Neuronal stem cell (in vitro differentiated cells): ENCODE measurements at regions not wholly inside any gene's neighbourhood (a gene's known extent, or its start where the extent isn't known, plus 50 kb on each side); places are given as distances from the start of the nearest gene placed in this dataset.

ENCODE experiments used
- DNase-seq: peaks from one replicate; pipeline ENCODE4 v3.0.0-alpha.2; 2013; ENCODE audit warnings: low spot score
- H2AFZ ChIP-seq: one replicate; pipeline ENCODE4 v1.6.1; 2013; ENCODE audit warnings: mild to moderate bottlenecking, low read length, inconsistent platforms
- H2AK5ac ChIP-seq: 2 replicates; pipeline ENCODE4 v1.6.1; 2013; ENCODE audit warnings: low read depth, mild to moderate bottlenecking, inconsistent platforms, low read length, moderate library complexity, mixed read lengths
- H2BK120ac ChIP-seq: 2 replicates; pipeline ENCODE4 v1.6.1; 2013; ENCODE audit warnings: low read depth, mild to moderate bottlenecking, inconsistent platforms, low read length, moderate library complexity, mixed read lengths
- H2BK12ac ChIP-seq: one replicate; pipeline ENCODE4 v1.6.1; 2013; ENCODE audit warnings: low read length, inconsistent platforms
- H2BK15ac ChIP-seq: 2 replicates; pipeline ENCODE4 v1.6.1; 2013; ENCODE audit warnings: mild to moderate bottlenecking, low read length, inconsistent platforms, mixed read lengths
- H2BK5ac ChIP-seq: one replicate; pipeline ENCODE4 v1.6.1; 2013; ENCODE audit warnings: inconsistent platforms, mild to moderate bottlenecking, low read length, moderate library complexity
- H3K14ac ChIP-seq: one replicate; pipeline ENCODE4 v1.6.1; 2013; ENCODE audit warnings: low read length, inconsistent platforms
- H3K18ac ChIP-seq: 2 replicates; pipeline ENCODE4 v1.6.1; 2013; ENCODE audit warnings: low read length, inconsistent platforms
- H3K23ac ChIP-seq: 2 replicates; pipeline ENCODE4 v1.6.1; 2013; ENCODE audit warnings: low read depth, mild to moderate bottlenecking, mixed read lengths, low read length, inconsistent platforms; ENCODE audit not compliant: poor library complexity
- H3K27ac ChIP-seq: replicated peaks from 3 replicates; pipeline ENCODE4 v1.5.1; 2013; ENCODE audit warnings: low read length, inconsistent platforms
- H3K27me3 ChIP-seq, 3 experiments: 2 replicates each; pipeline ENCODE4 v1.6.1; 2013; ENCODE audit warnings: low read length in 3 of 3, mild to moderate bottlenecking in 2 of 3, inconsistent platforms in 1 of 3, low read depth in 1 of 3, mixed read lengths in 1 of 3, moderate library complexity in 1 of 3; ENCODE audit not compliant: control insufficient read depth in 3 of 3, insufficient read depth in 3 of 3
- H3K36me3 ChIP-seq, 2 donors: replicated peaks in 1 of 2; 2 replicates each; pipeline ENCODE4 v1.6.1; 2013; ENCODE audit warnings: low read length in 2 of 2; ENCODE audit not compliant: control insufficient read depth in 2 of 2, insufficient read depth in 2 of 2
- H3K4ac ChIP-seq: 2 replicates; pipeline ENCODE4 v1.6.1; 2013; ENCODE audit warnings: inconsistent platforms, mild to moderate bottlenecking, low read length, moderate library complexity
- H3K4me1 ChIP-seq, 2 donors: 1 replicate in 1 of 2; 2 replicates in 1 of 2; pipeline ENCODE4 v1.6.1; 2013; ENCODE audit warnings: low read length in 2 of 2, low read depth in 1 of 2; ENCODE audit not compliant: control insufficient read depth in 2 of 2, insufficient read depth in 1 of 2
- H3K4me2 ChIP-seq: one replicate; pipeline ENCODE4 v1.6.1; 2013; ENCODE audit warnings: mild to moderate bottlenecking, low read length, inconsistent platforms; ENCODE audit not compliant: insufficient read depth, poor library complexity, severe bottlenecking
- H3K4me3 ChIP-seq, 2 donors: 2 replicates each; pipeline ENCODE4 v1.5.1; 2013; ENCODE audit warnings: low read length in 2 of 2, mild to moderate bottlenecking in 2 of 2, inconsistent platforms in 1 of 2, moderate library complexity in 1 of 2
- H3K79me1 ChIP-seq: one replicate; pipeline ENCODE4 v1.6.1; 2013; ENCODE audit warnings: low read depth, mild to moderate bottlenecking, inconsistent platforms, low read length, moderate library complexity
- H3K9ac ChIP-seq: one replicate; pipeline ENCODE4 v1.6.1; 2013; ENCODE audit warnings: mild to moderate bottlenecking, low read depth, low read length, inconsistent platforms; ENCODE audit not compliant: poor library complexity
- H3K9me3 ChIP-seq, 2 donors: replicated peaks in 1 of 2; 2 replicates each; pipeline versions ENCODE3 to v1.6.1; 2013; ENCODE audit warnings: low read length in 2 of 2, mild to moderate bottlenecking in 2 of 2, inconsistent platforms in 1 of 2, low read depth in 1 of 2, mixed read lengths in 1 of 2, moderate library complexity in 1 of 2; ENCODE audit not compliant: control insufficient read depth in 2 of 2, insufficient read depth in 1 of 2
- H4K8ac ChIP-seq: one replicate; pipeline ENCODE4 v1.6.1; 2013; ENCODE audit warnings: low read depth, mild to moderate bottlenecking, inconsistent platforms, low read length, moderate library complexity
- H4K91ac ChIP-seq: one replicate; pipeline ENCODE4 v1.6.1; 2013; ENCODE audit warnings: low read length, low read depth, mild to moderate bottlenecking, inconsistent platforms; ENCODE audit not compliant: poor library complexity
- WGBS, 2 donors: extraction: QIAGEN DNeasy Blood & Tissue Kit; methylation state at CpG; one replicate each; pipeline ENCODE4 v1.1.7; 2013; ENCODE audit warnings: missing lambda C conversion rate in 2 of 2, mixed read lengths in 1 of 2; ENCODE audit not compliant: insufficient read length in 2 of 2, insufficient replicate concordance in 1 of 2; ENCODE audit errors: extremely low coverage in 2 of 2; 5-methylcytosine and 5-hydroxymethylcytosine counted together

DNA sequence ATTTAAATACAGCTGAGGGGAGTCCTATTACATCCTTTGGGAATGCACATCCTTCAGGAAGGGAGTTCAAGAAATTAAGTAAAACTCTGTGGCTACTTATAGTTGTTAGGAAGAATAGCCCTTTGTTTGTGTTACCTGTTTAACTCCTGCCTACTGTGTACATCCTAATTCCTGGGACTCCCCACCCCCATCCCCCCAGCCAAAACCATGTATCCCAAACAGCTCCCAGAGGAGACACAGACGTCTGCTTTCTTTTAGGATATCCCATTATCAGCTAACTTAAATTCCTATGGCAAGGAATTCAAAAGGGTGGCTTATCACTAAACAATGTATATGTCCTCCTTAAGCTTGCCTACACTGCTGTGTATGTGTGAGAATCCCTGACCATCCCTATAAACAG is 581.7 kb downstream of the DIPK2A start:
- H2BK5ac ChIP-seq: no peak overlapping the region
- no peak overlapping the region for H2AFZ ChIP-seq
- peaks cover 6 to 15% of the 10 kb centered on the region in 2 donors for H3K4me1 ChIP-seq
- H3K14ac ChIP-seq: no peak overlapping the region
- no peaks in the 10 kb centered on the region for H3K79me1 ChIP-seq
- no peak overlapping the region for H3K23ac ChIP-seq
- no peaks in the 10 kb centered on the region for H3K36me3 ChIP-seq
- no peaks in the 10 kb centered on the region for H3K27me3 ChIP-seq
- H2BK15ac ChIP-seq: no peak overlapping the region
- H3K9ac ChIP-seq: no peak overlapping the region
- H4K8ac ChIP-seq: no peak overlapping the region
- no peak overlapping the region for H2BK120ac ChIP-seq
- H2AK5ac ChIP-seq: no peak overlapping the region
- no peak overlapping the region for H4K91ac ChIP-seq
- no CpG with 5 or more reads among the region's 1 CpG for WGBS, 2 donors
- H3K9me3 ChIP-seq: no peaks in the 10 kb centered on the region
- H3K18ac ChIP-seq: no peak overlapping the region
- no peak for DNase-seq
- no peak overlapping the region for H3K4me3 ChIP-seq
- no peak overlapping the region for H3K4me2 ChIP-seq
- no peak overlapping the region for H3K4ac ChIP-seq
- no peak overlapping the region for H2BK12ac ChIP-seq
- H3K27ac ChIP-seq: no peak overlapping the region

DNA sequence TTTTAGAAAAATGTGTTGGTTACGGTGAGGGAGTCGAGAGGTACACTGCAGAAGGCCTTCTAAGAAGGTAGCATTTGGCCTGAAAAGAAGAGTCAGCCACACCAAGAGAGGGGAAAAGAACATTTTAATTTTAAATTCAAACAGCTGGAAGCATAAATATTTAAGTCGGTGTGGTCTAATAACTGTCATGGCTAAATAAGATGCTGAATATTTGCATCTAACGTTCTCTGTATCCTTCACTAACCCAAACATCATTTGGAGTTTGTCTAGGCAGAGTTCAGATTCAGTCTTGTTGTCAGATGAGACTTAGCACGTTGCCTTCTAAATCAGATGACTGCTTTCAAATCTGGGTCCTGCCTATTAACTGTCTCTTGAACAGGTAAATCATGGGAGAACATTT is 583.3 kb downstream of the DIPK2A start:
- no CpG with 5 or more reads among the region's 5 CpGs for whole genome bisulfite sequencing, 2 donors
- Histone ChIP-seq H3K27me3 (no peaks in the 10 kb centered on the region), H3K18ac (no peak overlapping the region), H3K79me1 (no peaks in the 10 kb centered on the region), H3K4me3 (no peak overlapping the region), H2BK120ac (no peak overlapping the region), H2AFZ (no peak overlapping the region), H2BK5ac (no peak overlapping the region), H3K4me1 (peaks cover 1 to 4% of the 10 kb centered on the region in 2 donors), H2AK5ac (no peak overlapping the region), H3K23ac (no peak overlapping the region), H3K9ac (no peak overlapping the region), H3K4ac (no peak overlapping the region), H3K9me3 (no peaks in the 10 kb centered on the region), H2BK12ac (no peak overlapping the region), H3K36me3 (no peaks in the 10 kb centered on the region), H3K14ac (no peak overlapping the region), H4K91ac (no peak overlapping the region), H2BK15ac (no peak overlapping the region), H3K27ac (no peak overlapping the region), H4K8ac (no peak overlapping the region), H3K4me2 (no peak overlapping the region)
- no peak for DNase-seq

DNA sequence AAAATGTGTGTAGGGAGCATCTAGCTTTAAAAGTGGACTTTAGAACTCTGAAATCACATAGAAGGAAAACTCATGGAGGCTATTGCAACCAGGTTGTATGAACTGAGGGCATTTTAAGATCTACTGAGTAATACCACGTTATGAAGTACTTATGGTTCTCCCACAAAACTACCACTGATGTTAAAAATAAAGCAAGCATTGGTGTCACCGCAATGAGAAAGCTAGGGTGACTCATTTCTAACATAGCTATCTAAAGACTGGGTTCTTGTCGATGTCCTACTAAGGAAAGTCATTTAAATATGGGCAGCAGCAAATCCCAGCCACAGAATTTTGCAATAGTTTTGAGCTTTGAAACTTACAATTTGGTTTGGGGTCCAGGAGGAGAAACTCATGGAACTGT is 584.8 kb downstream of the DIPK2A start:
- H3K27me3 ChIP-seq: no peaks in the 10 kb centered on the region
- H3K79me1 ChIP-seq: no peaks in the 10 kb centered on the region
- no peak overlapping the region for H2AFZ ChIP-seq
- no peaks in the 10 kb centered on the region for H3K36me3 ChIP-seq
- H3K4me1 ChIP-seq: peaks cover 0 to 4% of the 10 kb centered on the region in 2 donors
- no peak overlapping the region for H3K14ac ChIP-seq
- no peaks in the 10 kb centered on the region for H3K9me3 ChIP-seq
- no peak overlapping the region for H2BK120ac ChIP-seq
- H2BK15ac ChIP-seq: no peak overlapping the region
- no peak overlapping the region for H3K4me2 ChIP-seq
- no peak overlapping the region for H3K4ac ChIP-seq
- H3K4me3 ChIP-seq: no peak overlapping the region
- H2BK5ac ChIP-seq: no peak overlapping the region
- H2BK12ac ChIP-seq: no peak overlapping the region
- no peak overlapping the region for H3K27ac ChIP-seq
- H2AK5ac ChIP-seq: no peak overlapping the region
- H4K91ac ChIP-seq: no peak overlapping the region
- WGBS, 2 donors: no CpG with 5 or more reads among the region's 3 CpGs
- H3K9ac ChIP-seq: no peak overlapping the region
- no peak overlapping the region for H4K8ac ChIP-seq
- no peak overlapping the region for H3K23ac ChIP-seq
- H3K18ac ChIP-seq: no peak overlapping the region
- DNase-seq: no peak

DNA sequence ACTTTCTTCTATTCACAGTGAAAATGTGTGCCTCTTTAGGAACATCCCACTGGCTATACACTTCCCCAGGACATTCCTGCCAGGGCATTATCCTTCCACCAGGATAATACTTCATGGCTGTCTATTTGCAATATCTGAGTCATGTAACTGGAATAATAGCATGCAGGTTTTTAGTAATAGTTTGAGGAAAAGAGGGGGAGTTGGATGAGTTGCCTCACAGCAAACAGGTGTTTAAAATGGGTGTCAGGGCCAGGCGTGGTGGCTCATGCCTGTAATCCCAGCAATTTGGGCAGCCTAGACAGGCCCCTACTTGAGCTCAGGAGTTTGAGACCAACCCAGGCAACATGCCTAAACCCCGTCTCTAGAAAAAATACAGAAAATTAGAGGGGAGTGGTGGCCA is 585.9 kb downstream of the DIPK2A start:
- Histone ChIP-seq H2AK5ac (no peak overlapping the region), H3K79me1 (no peaks in the 10 kb centered on the region), H3K36me3 (no peaks in the 10 kb centered on the region), H3K4me3 (no peak overlapping the region), H3K14ac (no peak overlapping the region), H3K9ac (no peak overlapping the region), H3K27me3 (no peaks in the 10 kb centered on the region), H3K4me2 (no peak overlapping the region), H3K23ac (no peak overlapping the region), H2BK15ac (no peak overlapping the region), H3K4ac (no peak overlapping the region), H2AFZ (no peak overlapping the region), H3K27ac (no peak overlapping the region), H3K18ac (no peak overlapping the region), H2BK12ac (no peak overlapping the region), H4K8ac (no peak overlapping the region), H2BK120ac (no peak overlapping the region), H3K9me3 (no peaks in the 10 kb centered on the region), H4K91ac (no peak overlapping the region), H2BK5ac (no peak overlapping the region), H3K4me1 (peaks cover 0 to 4% of the 10 kb centered on the region in 2 donors)
- no CpG with 5 or more reads among the region's 2 CpGs for WGBS, 2 donors
- no peak for DNase-seq
